CD4-positive, alpha-beta T cell treated with Interleukin-12 subunit alpha and Interleukin-12 subunit beta, for 1 hour (primary cell): ENCODE measurements at regions not wholly inside any gene's neighbourhood (a gene's known extent, or its start where the extent isn't known, plus 50 kb on each side); places are given as distances from the start of the nearest gene placed in this dataset.

Experiments
- DNase-seq: peaks from one replicate; pipeline ENCODE4 v3.0.0-alpha.2; 2020

DNA sequence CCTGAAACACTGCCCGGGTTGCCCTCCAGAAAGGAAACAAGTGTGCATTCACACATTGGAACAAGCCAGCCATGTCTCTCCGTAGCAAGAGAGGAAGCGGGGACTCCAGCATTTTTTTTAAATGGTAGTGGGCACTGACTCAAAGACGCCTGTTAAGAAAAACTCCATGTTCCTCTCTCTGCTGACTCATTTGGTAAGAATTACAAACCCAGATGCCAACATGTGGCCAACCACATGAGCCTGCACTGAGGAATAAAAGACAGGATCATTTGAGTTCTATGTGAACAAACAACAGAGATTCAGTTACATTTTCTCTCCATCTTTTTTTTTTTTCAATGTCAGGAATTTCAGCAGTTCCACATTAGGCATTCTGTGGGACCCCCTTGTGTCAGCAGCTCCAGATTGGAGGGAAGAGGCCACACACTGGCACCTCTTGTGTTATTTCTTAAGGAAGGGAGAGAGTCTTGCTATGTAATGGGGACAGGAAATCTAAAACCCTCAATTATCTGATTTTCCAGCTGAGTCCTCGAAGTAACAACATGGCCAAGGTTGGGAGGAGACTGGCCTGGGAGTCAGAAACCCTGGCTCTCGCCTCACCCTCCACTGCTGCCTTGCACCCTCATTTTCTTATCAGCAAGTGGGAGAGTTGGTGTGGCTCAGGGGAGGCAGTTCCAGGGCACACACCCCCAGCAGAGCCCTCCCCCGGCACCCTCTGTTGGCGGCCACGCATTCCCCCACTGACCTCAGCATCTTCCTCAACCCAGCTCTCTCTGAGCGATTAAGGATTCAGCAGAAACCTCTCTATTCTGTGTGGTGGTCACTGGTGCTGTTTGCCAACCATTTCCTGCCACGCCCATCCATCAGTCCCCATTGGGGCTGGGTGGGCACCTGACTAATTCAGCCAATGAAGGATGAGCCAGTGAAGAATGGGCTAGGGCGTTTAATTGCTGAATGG is 173.0 kb downstream of the FOXL1 start:
- DNase-seq = no peak

GRCh38 chr16:86752582-86753175 is 174.3 kb downstream of the FOXL1 start:
- DNase-seq = no peak

GRCh38 chr16:86753399-86753798 is 175.1 kb downstream of the FOXL1 start:
- no peak for DNase-seq

DNA sequence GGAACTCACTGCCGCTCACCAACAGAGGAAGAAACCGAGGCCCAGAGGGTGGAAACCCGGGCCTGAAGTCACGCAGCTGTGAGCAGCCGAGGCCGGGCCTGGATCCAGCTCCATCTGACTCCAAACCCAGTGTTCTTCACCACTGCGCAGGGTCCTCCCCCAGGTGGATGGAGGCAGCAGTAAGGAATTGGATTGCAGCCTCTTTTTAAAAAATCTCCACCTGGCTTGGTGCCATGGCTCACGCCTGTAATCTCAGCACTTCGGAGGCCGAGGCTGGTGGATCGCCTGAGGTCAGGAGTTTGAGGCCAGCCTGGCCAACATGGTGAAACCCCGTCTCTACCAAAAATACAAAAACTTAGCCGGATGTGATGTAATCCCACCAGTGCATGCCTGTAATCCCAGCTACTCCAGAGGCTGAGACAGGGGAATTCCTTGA is 177.2 kb downstream of the FOXL1 start:
- DNase-seq = no peak

GRCh38 chr16:86756882-86757703 is 178.7 kb downstream of the FOXL1 start:
- no peak for DNase-seq

- no peak for DNase-seq
Observed at GRCh38 chr16:86757704-86758040, 179.3 kb downstream of the FOXL1 start.

- DNase-seq = no peak
Observed at GRCh38 chr16:86758932-86759331, 180.6 kb downstream of the FOXL1 start.

GRCh38 chr16:86761111-86762031 is 183.0 kb downstream of the FOXL1 start:
- DNase-seq = peak; percentile 18

GRCh38 chr16:86762095-86762494 is 183.7 kb downstream of the FOXL1 start:
- no peak for DNase-seq

GRCh38 chr16:86763819-86764218 is 185.5 kb downstream of the FOXL1 start:
- no peak for DNase-seq

DNA sequence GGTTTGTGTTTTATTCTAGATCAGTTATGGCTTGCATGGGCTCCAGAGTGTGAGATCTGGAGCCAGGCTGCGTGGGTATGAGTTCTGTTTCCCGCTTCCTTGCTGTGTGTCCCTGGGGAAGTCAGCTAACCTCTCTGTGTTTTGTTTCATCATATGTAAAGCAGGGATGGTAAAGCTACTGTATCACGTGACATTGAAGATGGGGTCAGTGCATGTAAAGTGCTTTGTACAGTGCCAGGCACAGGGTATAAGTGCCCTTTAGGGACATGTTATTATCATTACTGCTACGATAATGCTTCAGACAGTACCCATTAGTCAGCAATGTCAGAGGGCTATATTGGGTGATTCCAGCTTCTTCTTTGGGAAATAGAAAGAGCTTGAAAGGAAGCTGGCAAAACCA is 186.2 kb downstream of the FOXL1 start:
- DNase-seq = no peak

DNA sequence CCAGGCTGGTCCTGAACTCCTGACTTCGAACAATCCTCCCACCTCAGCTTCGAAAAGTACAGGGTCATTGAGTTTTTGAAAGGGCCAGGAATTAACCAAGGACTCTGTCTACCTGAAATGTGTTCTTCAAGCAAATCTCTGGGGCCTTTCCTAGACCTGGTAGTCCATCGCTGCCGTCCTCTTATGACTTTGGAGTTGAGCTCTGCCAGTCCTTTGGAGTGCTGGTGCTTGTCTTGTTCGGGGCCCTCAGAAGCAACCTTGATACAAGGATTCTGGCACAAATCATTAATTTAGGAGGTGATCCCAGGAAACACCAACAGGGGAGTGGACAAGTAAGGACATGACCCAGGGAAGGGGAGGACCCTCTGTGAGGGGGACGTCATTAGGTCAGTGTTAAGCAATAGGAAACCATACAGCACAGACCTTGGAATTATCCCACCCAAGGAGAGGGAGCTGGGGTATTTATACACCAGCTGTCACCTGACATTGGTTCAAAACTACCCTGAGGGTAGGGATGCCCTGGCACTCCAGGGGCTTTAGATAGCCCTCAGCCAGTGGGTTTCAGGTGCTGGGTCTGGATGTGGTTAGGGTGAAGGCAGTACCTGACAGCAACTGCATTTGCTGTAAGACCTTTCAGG is 187.2 kb downstream of the FOXL1 start:
- no peak for DNase-seq

DNA sequence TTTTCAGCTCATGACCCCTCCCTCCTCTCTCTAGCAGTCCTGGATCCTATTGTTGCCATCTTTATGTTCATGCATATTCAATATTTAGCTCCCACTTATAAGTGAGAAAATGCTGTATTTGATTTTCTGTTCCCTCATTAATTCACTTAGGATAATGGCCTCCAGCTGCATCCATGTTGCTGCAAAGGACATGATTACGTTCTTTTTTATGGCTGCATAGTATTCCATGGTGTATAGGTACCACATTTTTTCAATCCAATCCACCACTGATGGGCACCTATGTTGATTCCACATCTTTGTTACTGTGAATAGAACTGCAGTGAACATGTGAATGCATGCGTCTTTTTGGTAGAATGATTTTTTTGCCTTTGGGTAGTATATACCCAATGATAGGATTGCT is 188.4 kb downstream of the FOXL1 start:
- DNase-seq = no peak

- DNase-seq = no peak
Observed at GRCh38 chr16:86768228-86768791, 190.0 kb downstream of the FOXL1 start.

- DNase-seq = no peak
Observed at GRCh38 chr16:86768999-86769398, 190.7 kb downstream of the FOXL1 start.

DNA sequence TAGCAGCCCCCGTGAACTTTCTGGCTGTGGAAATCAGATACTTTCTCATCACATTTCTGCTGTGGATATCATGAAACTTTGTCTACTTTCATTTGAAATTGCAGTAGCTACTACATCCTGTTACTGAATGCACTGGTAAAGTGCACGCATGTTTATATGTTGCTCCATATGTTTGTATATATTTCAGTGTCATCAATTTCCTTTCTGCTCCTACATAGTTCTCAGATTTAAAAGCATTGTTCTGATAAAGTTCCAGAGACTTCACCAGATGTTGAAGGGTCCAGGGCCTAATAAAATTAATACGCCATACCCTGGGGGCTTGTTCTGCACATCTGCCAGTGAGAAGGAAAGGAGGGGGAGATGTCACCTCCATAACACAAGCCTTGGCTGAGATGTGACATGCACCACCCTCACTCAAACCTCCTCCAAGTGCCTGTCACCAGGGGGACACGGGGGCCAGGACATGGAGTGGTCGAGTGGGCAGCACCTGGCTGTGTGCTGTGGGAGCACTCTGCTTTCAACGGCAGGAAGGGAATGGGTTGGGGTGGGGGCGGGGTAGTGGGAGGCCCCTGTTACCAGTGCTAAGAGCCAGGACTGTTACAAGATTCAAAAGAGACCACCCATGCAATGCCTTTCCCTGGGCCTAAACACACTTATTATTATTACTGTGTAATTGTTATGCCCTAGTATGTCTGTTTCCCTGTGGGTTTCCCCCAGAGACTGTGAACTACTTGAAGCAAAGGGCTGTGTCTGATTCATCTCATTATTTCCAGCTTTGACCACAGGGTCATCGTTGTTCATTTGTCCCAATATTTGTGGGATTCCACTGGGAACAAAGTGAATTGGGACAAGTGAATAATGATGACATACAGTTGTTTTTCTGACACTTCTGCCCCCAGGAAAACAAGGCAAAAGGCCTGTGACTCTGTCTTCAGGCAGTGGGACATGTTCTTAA is 193.4 kb downstream of the FOXL1 start:
- DNase-seq = no peak

- DNase-seq = no peak
Observed at GRCh38 chr16:86772671-86773353, 194.5 kb downstream of the FOXL1 start.

DNA sequence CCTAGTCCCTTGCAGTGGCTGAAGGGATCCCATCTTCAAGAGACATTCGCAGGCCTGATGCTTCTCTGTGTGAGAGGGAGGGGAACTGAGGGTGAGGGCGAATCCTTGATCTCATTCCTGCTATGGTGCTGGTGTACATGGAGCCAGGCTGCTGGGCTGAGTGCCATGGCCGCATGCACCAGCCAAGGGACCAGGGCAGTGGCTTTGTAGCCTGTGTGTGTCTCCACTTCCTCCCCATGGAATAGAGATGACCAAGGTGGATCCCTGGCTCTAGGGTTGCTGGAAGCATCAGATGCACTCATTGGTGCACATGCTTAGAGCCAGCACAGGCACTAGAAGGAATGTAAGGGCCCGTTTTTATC is 195.0 kb downstream of the FOXL1 start:
- no peak for DNase-seq

DNA sequence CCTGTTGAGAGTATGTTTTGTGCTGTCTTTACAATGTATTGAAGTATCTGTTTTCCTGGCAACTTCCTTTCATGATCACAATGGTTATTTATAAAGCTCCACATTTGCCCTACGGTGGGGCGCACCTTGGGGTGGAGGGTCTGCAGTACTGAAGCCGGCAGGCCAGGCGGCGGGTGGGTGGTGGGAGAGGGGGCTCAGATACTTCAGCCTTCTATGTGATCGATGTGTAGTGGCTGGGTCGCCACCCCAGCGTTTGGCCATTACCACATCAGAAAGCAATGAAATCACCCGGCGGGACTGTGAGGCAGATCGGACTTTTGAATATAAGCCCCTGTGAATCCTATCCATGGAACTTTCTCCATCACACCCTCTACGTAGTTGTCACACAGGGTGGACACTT is 196.6 kb downstream of the FOXL1 start:
- DNase-seq = no peak

- no peak for DNase-seq
Observed at GRCh38 chr16:86775511-86775921, 197.2 kb downstream of the FOXL1 start.
